ENCODE measurements at regions not wholly inside any gene's neighbourhood (a gene's known extent, or its start where the extent isn't known, plus 50 kb on each side); places are given as distances from the start of the nearest gene placed in this dataset.

DNA sequence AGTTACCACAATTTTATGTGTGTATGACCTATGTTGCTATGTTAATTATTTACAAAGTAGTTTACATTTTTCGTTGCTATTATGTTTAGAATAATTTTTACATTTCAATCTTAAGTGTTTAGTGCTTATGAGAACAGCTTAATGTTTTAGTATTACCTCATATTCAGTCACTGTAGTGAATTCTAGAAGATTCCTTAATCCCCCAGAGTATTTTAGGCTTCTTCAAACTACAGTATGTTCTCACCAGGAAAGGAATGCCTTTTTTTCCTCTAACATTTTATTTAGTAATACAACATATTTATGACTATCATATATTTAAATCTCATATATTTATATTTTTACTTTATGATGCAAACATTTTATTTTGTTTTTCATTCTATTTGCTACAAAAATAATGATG is 612.1 kb upstream of the KLHL1 start:
- Histone ChIP-seq H3K4me2 (no peak overlapping the region), H3K27me3 (ENCODE audit: insufficient read depth, low read depth) (no peaks in the 10 kb centered on the region), H3K9me2 (ENCODE audit: insufficient read depth) (no peaks in the 10 kb centered on the region), H4K20me1 (ENCODE audit: insufficient read depth) (0 out of 2 replicates have a peak, but pooled peaks cover 3% of the 10 kb centered on the region), H3K4me1 (replicated peaks; ENCODE audit: insufficient read depth) (no peaks in the 10 kb centered on the region), H3K9me3 (ENCODE audit: insufficient read depth, low read depth) (no peaks in the 10 kb centered on the region), H3K4me3 (no peak overlapping the region), H2AFZ (no peak overlapping the region), H3K36me3 (ENCODE audit: low read depth) (no peaks in the 10 kb centered on the region), H3K27ac (no peak overlapping the region), H3F3A (ENCODE audit: insufficient read depth, low read depth) (no peaks in the 10 kb centered on the region), H3K79me2 (ENCODE audit: low read depth) (no peaks in the 10 kb centered on the region)
- no TSS peak for BruUV-seq (replicated peaks)
- CTCF ChIA-PET: no interaction called here
- no peak for DNase-seq
- intact Hi-C loops (cut with micrococcal nuclease; ENCODE audit: unreplicated experiment): no loop called here
- TF ChIP-seq EZH2 (IDR thresholded peaks at IDR 0.05; ENCODE audit: low read depth): no peak
- TF ChIP-seq CTCF (conservative IDR thresholded peaks at IDR 0.05): no peak
- POLR2A ChIA-PET (ENCODE audit: unreplicated experiment): no interaction called here

DNA sequence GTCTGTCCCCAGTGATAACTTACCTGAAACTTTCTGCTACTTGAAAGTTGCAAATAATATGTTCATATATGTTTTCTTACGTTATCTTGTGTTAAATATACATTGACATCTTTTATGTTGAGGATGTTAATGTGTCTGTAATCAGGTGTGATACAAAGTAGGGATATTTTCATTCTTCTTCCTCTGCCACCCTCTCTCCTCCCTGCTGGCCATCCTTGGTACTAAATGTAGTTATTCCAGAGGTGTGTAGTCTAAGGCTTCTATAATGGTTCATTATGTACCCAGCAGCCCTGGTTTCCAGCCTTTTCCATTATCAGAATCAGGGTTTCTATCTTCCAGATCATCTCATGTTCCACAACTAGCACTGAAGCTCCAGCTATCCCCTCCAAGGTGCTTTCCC is 606.7 kb upstream of the KLHL1 start:
- H3K4me1 ChIP-seq (replicated peaks; ENCODE audit: insufficient read depth): no peaks in the 10 kb centered on the region
- H3K27ac ChIP-seq: no peak overlapping the region
- H3K79me2 ChIP-seq (ENCODE audit: low read depth): no peaks in the 10 kb centered on the region
- no peaks in the 10 kb centered on the region for H3F3A ChIP-seq (ENCODE audit: insufficient read depth, low read depth)
- H3K27me3 ChIP-seq (ENCODE audit: insufficient read depth, low read depth): no peaks in the 10 kb centered on the region
- H3K4me2 ChIP-seq: no peak overlapping the region
- no peaks in the 10 kb centered on the region for H3K9me3 ChIP-seq (ENCODE audit: insufficient read depth, low read depth)
- no peaks in the 10 kb centered on the region for H3K36me3 ChIP-seq (ENCODE audit: low read depth)
- no TSS peak for BruUV-seq (replicated peaks)
- intact Hi-C loops (cut with micrococcal nuclease; ENCODE audit: unreplicated experiment): no loop called here
- CTCF ChIA-PET: no interaction called here
- H3K4me3 ChIP-seq: no peak overlapping the region
- H2AFZ ChIP-seq: no peak overlapping the region
- H3K9me2 ChIP-seq (ENCODE audit: insufficient read depth): no peaks in the 10 kb centered on the region
- DNase-seq: no peak
- POLR2A ChIA-PET (ENCODE audit: unreplicated experiment): no interaction called here
- no peak for TF ChIP-seq CTCF (conservative IDR thresholded peaks at IDR 0.05)
- TF ChIP-seq EZH2 (IDR thresholded peaks at IDR 0.05; ENCODE audit: low read depth): no peak
- no peaks in the 10 kb centered on the region for H4K20me1 ChIP-seq (ENCODE audit: insufficient read depth)

- Histone ChIP-seq H3K27me3 (ENCODE audit: insufficient read depth, low read depth) (no peaks in the 10 kb centered on the region), H3K9me3 (ENCODE audit: insufficient read depth, low read depth) (no peaks in the 10 kb centered on the region), H3K9me2 (ENCODE audit: insufficient read depth) (no peaks in the 10 kb centered on the region), H3K4me3 (no peak overlapping the region), H2AFZ (no peak overlapping the region), H3K36me3 (ENCODE audit: low read depth) (no peaks in the 10 kb centered on the region), H3K4me1 (replicated peaks; ENCODE audit: insufficient read depth) (no peaks in the 10 kb centered on the region), H3K27ac (no peak overlapping the region), H3K4me2 (no peak overlapping the region), H3K79me2 (ENCODE audit: low read depth) (no peaks in the 10 kb centered on the region), H3F3A (ENCODE audit: insufficient read depth, low read depth) (no peaks in the 10 kb centered on the region), H4K20me1 (ENCODE audit: insufficient read depth) (no peaks in the 10 kb centered on the region)
- BruUV-seq (replicated peaks): no TSS peak
- ChIA-PET CTCF (no interaction called here), POLR2A (ENCODE audit: unreplicated experiment) (no interaction called here)
- intact Hi-C loops (cut with micrococcal nuclease; ENCODE audit: unreplicated experiment): no loop called here
- DNase-seq: no peak
- TF ChIP-seq EZH2 (IDR thresholded peaks at IDR 0.05; ENCODE audit: low read depth): no peak
- no peak for TF ChIP-seq CTCF (conservative IDR thresholded peaks at IDR 0.05)
Measured at GRCh38 chr13:70708775-70709174, 600.5 kb upstream of the KLHL1 start.

All from PC-9 (cell line).